ENCODE measurements at regions not wholly inside any gene's neighbourhood (a gene's known extent, or its start where the extent isn't known, plus 50 kb on each side); places are given as distances from the start of the nearest gene placed in this dataset.

GRCh38 chr4:80128941-80129340 is 55.9 kb upstream of the ANTXR2 start:
- H3K27ac ChIP-seq = no peak overlapping the region
- TF ChIP-seq CTCF (conservative IDR thresholded peaks at IDR 0.05) = no peak

- no peak for TF ChIP-seq CTCF (conservative IDR thresholded peaks at IDR 0.05)
- H3K27ac ChIP-seq = no peak overlapping the region
Measured at GRCh38 chr4:80127870-80128419, 54.9 kb upstream of the ANTXR2 start.

- H3K27ac ChIP-seq = no peak overlapping the region
Measured at GRCh38 chr4:80126435-80126834, 53.4 kb upstream of the ANTXR2 start.

GRCh38 chr4:80125252-80126177 is 52.5 kb upstream of the ANTXR2 start:
- peak; percentile 87 for TF ChIP-seq CTCF (conservative IDR thresholded peaks at IDR 0.05)
- H3K27ac ChIP-seq = no peak overlapping the region

More at GRCh38 chr4:80126435-80126834, 53.4 kb upstream of the ANTXR2 start:
- TF ChIP-seq CTCF (conservative IDR thresholded peaks at IDR 0.05) = no peak

GRCh38 chr4:80124246-80125211 is 51.5 kb upstream of the ANTXR2 start:
- H3K27ac ChIP-seq = no peak overlapping the region
- TF ChIP-seq CTCF (conservative IDR thresholded peaks at IDR 0.05) = no peak
